Right kidney (tissue), 1 donor: ENCODE measurements at regions not wholly inside any gene's neighbourhood (a gene's known extent, or its start where the extent isn't known, plus 50 kb on each side); places are given as distances from the start of the nearest gene placed in this dataset.
"Not testable (repeated sequence)": the region's sequence is repeated elsewhere in the genome, so short reads cannot be mapped to it uniquely, and the experiment has no call there.

ENCODE experiments used
- DNase-seq: peaks from one replicate; pipeline ENCODE4 v3.0.0-alpha.2; 2016

DNA sequence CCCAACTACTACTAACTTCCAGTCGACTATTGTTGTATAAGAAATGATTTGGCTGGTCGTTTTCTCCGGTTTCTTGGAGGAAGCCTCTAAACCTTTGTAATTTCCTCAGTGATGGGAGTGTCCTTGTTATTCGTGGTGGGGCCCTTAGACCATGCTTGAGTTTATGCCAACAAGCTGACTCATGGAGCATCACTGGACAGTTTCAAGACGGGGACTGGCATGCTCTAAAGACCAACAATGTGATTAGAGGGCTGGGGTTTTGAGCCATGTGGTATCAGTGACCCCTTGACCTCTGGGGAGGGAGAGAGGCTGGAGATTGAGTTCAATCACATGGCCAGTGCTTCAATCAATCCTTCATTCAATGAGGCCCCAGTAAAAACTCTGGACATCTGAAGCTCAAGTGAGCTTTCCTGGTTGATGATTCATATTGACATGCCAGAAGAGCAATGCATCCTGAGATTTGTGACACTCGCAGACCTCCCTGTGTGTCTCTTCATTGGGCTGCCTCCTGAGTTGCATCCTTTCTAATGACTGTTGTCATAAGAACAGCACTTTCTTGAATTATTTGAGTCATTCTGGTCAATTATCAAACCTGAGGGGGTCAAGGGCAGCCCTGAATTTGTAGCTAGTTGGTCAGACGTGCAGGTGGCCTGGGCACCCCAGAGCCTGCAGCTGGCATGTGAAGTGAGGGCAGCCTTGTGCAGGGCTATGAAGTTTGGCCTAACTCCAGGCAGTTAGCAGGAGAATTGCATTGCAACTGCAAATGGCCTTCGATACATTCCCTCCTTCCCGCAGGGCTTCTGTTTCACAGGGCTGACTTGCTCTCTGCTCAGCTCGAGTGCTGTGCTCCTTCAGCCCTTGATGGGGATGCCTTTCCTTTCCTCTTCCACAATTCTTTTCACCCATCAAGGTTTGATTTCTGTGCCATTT is 246.5 kb downstream of the FGF9 start:
- DNase-seq = no peak

DNA sequence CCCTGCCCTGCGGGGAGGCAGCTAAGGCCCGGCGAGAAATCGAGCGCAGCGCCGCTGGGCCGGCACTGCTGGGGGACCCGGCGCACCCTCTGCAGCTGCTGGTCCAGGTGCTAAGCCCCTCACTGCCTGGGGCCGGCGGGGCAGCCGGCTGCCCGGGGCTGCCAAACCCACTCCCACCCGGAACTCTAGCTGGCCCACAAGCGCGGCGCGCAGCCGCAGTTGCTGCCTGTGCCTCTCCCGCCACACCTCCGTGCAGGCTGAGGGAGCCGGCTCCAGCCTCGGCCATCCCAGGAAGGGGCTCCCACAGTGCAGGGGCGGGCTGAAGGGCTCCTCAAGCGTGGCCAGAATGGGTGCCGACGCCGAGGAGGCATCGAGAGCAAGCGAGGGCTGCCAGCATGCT is 249.9 kb downstream of the FGF9 start:
- not testable (repeated sequence) for DNase-seq

DNA sequence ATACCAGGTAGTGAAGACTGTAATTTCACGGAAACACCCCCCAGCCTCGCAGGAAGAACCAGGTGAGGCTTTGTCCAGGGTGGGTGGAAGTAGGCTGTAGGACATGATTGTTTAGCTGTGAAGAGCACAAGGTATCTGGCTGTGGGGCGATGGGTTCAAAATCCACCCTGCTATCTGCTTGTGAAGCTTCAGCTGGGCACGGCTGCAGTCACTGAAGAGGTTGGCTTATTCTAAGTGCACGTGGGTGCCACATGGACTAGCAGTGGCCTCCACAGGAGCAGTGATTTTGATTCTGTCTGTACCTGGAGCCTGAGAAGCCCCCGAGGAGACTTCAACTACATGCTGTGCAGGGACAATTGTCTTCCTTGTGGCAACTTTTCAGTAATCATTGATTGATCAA is 254.1 kb downstream of the FGF9 start:
- DNase-seq = no peak

DNA sequence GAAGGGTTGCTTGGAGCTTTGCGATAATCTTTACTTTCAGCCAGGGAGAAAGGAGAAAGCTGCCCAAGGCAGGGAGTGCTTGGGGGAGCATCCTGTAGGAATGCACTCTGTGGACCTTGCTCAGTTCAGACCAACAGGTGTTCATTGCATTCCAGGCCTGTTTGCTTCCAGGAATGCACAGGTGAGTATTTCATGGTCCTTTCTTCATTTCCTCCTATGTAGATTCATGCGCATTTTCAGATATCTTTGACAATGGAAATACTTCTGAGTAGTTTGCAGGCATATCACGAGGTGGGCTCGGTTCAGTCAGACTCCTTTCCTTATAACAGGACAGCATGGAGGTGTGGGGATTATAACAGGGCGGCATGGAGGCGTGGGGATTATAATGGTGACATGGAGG is 254.8 kb downstream of the FGF9 start:
- no peak for DNase-seq

DNA sequence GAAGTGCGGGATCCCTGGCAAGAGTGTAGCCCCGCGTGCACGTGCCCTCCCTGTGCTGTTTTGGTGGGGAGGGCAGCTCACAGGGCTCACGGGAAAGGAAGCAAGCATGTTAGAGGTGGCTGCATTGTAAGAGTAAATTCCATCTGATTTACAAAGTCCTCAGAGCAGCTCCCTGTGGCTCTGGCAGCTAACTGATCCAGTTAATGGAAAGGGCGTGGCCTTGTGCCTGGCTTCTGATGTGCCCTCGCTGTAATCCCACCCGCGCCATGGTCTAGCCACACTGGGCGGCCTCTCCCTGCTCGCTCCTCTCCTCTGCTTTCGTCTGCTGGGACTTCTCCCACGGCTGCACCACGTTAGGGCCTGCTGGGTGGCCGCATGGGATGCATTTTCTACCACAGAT is 258.5 kb downstream of the FGF9 start:
- no peak for DNase-seq

DNA sequence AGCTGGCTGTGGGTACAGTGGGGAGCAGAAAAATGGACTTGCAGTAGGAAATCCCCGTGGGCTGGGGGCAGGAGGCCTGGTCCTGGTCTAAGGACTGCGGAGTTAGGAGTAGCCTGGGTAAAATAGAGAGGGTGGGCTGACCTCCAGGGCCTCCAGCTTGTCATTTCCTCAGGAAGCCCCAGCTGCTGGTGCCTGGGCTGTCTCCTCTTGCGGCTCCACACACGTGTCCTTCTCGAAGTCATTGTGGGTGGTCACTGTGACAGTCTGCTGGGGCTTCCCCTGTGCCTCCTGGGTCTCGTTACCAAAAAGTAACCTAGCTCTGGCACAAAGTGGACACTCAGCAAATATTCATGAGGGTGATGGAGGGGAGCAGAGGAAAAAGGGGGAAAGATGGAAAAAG is 259.7 kb downstream of the FGF9 start:
- DNase-seq = no peak

DNA sequence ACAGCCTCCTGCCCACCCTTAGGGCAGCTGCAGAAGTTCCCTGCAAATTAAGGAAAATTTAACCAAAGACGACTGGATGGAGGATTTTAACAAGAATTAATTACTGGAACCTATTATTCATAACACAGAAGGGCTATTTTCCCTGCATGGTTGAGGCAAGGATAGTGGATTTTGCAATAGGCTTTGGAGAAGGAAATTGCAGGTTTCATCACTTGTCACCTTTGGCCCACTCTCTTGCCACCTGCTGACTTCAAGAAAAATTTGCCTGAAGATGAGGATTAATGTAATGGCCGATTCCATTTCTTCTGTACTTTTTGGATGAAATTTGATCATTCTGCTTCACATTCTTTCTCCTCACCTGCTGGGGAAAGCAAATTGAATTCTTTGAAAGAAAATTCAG is 261.7 kb downstream of the FGF9 start:
- no peak for DNase-seq

DNA sequence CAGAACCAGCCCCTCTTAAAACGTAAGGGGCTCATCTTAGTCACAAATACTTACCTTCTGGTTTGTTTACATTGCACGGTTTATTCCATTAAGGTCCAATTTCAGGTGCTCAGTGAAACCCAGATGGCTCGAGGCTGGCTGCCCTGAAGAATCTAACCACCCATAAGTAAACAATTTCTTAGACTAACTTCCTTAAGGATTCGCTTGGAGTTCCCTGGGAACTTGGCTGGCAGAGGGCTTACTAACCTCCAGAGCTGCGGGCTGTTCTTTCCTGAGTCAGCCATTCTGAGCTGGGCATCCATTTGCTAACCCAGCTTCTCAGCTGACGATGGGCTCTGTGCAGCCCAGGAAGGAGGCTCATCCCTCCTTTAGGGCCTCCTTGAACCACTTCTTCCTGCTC is 262.1 kb downstream of the FGF9 start:
- no peak for DNase-seq

DNA sequence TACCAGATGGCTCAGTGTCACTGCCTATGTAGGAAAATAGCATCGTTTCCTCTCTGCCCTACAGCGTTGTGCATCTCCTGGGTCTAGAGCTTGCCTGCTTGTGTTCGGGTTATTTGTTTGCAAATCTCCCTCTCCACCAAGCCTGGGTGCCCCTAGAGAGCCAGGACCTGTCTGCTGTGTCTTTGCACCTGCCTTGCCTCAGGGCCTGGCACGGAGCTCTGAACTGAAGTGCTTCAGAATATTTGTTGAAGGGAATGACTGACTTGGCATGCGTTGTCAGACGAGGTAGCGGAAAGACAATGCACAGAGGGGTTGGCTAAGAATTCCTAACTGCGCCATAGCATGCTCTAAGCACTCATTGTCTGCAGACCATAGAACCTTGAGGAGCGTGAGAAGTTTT is 263.4 kb downstream of the FGF9 start:
- no peak for DNase-seq

DNA sequence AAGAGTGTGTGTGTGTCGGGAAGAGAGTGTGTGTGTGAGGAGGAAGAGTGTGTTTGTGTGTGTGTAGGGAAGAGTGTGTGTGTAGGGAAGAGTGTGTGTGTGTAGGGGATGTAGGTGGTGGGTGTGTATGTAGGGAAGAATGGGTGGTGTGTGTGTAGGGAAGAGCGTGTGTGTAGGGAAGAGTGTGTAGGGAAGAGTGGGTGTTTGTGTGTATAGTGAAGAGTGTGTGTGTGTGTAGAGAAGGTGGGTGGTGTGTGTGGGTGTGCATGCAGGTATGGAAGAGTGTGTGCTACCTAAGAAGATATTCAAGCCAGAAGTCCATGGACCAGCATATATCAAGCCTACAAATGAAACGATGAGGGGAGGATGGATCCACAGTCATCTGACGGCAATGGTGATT is 265.8 kb downstream of the FGF9 start:
- DNase-seq = no peak

DNA sequence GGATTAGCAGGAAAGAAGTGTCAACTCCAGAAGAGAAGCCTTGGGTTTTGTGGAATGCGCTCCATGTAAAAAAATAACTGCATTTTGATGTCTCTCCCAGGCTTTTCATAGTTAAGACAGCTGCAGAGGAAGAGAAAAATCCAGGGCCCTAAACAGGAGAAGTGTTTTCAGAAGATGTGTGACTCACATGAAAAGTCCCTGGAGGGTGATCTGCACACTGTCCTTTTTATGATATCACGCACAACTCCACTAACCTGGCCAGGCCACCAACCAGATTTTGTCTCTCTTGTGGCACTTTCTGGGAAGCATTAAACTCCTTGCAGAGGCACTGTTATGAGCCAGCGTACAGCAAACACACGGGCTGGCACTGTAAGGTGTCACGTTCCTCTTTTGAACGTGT is 267.3 kb downstream of the FGF9 start:
- DNase-seq = no peak

DNA sequence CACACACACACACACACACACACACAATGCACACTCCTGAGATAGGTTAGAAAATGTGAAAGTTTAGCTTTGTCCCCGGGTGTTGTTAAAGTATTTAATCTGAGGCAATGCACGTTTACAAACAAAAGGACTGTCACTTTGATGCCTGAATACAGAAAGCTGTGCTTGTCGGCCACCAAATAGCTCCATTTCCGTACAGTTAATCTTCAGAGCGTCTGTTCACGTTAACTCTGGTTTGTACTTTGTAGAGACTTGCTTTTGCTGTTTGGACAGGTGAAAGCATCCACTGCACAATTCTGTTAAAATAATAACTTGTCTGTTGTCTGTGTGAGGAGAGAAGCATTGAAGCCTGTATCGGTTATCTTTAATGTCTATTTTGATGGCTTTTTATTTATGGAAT is 267.8 kb downstream of the FGF9 start:
- no peak for DNase-seq

DNA sequence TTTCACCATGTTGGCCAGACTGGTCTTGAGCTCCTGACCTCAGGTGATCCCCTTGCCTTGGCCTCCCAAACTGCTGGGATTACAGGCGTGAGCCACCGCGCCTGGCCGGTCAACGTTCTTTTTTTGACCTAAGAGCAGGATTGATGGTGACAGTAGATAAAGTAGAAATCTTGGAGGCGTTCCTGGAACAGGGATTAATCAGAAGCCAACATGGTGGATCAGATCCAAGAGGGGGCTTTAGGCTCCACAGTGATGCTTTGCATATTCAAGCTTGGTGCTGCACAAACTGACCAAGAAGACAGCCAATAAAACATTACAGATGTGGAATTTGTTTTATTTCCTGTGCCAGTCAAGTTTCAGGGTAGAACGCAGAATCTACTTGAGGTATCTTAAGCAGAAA is 271.2 kb downstream of the FGF9 start:
- DNase-seq = no peak

DNA sequence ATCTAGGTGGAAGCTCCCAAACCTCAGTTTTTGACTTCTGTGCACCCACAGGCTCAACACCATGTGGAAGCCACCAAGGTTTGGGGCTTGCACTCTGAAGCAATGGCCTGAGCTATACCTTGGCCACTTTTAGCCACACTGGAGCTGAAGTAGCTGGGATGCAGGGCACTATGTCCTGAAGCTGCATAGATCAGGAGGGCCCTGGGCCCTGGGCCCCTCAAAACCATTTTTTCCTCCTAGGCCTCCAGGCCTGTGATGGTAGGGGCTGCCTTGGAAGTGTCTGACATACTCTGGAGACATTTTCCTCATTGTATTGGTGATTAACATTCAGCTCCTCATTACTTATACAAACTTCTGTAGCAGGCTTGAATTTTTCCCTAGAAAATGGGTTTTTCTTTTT is 273.7 kb downstream of the FGF9 start:
- no peak for DNase-seq

DNA sequence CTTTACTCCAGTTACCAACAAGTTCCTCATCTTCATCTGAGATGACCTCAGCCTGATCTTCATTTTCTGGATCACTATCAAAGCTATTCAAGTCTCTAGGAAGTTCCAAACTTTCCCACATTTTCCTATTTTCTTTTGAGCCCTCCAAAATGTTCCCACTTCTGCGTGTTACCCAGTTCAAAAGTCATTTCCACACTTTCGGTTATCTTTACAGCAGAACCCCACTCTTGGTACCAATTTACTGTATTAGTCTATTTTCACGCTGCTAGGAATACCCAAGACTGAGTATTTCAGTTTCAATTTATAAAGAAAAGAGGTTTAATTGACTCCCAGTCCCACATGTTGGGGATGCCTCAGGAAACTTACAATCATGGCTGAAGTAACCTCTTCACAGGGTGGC is 274.3 kb downstream of the FGF9 start:
- DNase-seq = no peak

DNA sequence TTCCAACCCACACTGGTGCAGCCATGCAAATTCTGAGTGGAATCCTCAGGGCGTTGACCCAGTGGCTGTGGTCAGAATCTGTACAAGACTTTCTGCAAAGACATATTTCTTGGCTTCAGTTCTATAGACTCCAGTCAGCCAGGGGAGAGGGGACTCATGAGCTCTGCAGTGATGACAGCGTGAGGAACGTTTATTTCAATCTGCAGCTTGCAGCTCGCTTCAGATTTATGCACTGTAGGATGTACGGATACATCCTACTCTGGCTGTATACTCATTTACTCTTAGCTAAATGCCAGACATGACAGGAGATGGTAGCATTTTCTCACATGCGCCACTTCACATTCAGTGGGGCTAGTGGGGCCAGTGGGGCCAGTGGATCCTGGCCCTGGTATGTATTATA is 276.1 kb downstream of the FGF9 start:
- DNase-seq = no peak

DNA sequence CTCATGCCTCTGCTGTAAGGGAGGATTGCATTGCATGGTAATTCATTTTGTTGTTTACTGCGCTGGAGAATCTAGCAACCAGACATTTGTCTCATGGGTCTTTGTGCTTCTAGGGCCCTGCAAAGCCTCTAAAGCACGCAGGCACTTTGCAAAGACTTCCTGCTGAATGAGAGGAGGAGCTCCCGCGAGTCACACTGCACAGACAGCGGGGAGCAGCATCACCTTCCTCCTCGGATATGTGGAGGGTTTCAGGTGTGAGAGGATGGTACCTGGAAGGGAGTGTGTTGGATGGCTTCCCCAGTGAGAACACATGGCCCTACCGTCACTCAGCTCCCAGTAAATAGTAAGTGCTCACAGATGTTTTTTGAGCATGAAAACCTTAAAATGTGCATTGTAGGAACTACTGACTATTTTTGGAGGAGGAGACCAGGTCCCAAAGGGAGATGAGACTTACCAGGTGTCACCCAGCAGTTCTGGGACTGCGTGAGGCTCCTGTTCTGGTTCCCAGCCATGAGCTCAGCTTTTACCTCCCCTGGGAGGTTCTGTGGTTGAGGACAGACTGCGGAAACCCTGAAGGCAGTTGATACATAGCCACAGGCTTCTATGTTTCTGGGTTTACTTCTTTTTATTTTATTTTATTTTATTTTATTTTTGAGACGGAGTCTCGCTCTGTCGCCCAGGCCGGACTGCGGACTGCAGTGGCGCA is 278.0 kb downstream of the FGF9 start:
- no peak for DNase-seq

DNA sequence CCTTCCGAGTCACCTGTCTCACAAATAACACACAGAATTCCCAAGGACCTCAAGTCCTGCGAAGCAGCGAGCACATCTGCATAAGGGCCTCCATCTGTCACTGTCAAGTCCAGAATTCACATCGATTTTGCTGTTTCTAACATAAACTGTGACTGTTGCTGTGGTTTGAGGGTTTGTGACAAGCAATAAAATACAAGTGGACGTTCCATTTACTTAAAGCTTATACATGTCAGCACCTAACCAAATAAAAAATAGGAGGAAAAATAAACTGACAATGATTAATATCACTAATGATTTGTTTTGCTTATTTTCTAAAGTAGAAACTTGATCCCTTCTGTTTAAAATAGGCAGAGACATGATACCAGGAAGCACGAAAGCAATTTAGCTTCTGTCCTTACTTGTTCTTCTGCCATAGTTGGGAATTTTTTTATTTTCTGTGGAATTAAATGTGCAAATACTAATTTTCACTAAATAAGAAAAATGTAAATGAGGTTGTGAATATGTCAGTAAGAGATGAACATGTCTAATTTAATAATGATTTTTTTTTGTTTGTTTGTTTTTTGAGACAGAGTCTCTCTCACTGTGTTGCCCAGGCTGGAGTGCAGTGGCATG is 279.1 kb downstream of the FGF9 start:
- DNase-seq = no peak

DNA sequence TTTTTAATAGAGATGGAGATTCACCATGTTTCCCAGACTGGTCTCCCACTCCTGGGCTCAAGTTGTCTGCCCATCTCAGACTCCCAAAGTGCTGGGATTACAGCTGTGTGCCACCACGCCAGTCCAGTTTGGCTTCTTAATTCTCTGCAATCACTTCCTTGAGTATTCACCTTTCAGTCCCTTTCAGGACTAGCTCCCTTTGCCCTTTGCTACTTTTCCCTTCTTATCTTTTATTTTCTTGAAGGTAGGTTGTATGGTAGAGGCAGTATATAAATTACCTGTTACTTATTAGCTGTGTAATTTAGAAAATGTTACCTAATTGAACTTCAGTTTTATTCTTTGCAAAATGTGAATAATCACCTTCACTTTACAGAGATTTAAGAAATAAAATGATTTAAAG is 285.8 kb downstream of the FGF9 start:
- DNase-seq = no peak

DNA sequence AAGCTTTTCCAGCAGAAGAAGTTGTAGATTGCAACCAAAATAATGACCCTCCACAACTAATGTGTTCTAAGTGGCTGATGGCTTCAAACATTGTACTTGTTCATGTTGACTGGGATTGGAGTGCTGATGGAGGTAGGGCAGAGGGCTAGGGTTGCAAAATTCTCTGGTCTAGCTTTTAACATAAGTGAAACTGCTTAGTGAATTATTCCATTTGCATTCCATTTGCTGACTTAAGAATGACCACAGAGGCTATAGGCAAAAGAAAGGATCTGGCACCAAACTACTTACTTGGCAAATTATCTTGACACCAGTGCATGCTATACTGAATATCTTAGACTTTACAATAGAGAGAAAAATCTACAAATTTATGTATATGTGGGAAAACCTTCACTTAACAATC is 287.0 kb downstream of the FGF9 start:
- no peak for DNase-seq

DNA sequence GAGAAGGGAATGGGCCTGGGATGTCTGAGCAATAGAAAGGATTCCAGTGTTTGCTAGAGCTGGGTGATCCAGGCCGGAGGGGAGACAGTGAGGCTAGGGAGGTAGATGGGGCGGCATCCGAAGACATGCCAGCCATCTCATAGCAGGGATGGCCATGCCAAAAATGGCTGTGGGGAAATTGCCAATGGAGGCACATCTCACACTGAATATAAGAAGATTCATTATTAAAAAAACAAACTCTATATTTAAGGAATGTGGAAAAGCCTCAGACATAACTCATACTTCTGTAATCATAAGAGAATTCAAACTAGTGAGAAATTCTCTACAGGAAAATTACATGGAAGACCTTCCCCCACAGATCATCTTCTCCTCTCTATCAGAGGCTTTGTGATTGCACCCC is 289.2 kb downstream of the FGF9 start:
- no peak for DNase-seq

DNA sequence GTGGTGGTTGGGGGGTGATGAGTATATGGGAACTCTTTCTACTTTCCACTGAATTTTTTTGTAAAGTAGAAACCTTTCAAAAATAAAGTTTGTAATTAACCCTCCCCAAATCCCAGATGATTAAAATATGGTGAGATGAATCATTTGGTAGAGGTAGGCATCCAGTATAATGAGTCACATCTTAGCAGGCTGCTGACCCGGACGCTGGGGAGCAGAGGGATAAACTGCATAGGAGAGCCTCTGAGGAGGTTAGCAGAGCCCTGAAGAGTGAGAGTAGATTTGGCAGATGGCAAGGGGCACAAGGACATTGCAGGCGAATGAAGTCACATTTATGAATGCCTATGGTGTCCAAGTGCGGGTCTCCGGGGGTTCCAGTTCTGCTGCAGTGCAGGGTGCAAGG is 293.8 kb downstream of the FGF9 start:
- DNase-seq = no peak

DNA sequence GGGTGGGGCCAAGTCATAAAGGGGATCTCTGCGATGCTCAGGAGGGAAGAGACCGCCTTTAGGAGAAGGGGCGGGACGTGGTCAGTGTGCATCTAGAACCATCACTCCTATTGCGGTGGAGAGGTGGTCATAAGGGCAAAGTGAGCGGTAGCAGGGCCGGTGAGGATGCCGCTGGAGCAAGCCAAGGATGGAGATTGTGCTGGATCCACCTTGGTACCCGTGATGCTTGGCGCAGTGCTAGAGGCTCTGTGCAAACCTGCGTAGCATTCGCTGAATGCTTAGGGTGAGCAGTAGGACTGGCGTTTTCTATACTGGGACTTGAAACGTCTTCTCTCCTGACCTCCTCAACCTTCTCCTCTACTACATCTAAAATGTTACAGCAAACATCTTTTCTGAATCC is 294.2 kb downstream of the FGF9 start:
- DNase-seq = no peak

DNA sequence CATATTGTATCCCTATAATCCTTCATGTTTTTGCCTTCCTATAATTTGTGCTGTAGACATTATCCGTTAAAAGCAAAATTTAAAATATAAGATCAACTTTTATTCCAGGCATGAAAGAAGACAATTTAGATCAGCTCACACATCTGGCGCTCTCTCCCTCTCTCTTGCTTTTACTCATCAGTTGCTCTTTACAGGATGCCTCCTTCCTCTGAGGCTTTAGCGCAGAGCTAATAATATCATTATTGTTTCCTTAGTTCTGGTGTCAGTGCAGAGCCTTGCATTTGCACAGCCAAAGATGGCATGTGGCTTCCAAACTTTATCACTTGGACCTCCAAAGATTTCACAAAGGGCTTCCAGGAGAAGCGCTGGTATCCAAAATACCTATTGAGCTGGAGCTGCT is 295.1 kb downstream of the FGF9 start:
- no peak for DNase-seq
